Right lobe of liver (tissue), 6 donors: ENCODE measurements at regions not wholly inside any gene's neighbourhood (a gene's known extent, or its start where the extent isn't known, plus 50 kb on each side); places are given as distances from the start of the nearest gene placed in this dataset.
"Not testable (repeated sequence)": the region's sequence is repeated elsewhere in the genome, so short reads cannot be mapped to it uniquely, and the experiment has no call there.

Experiments used
- ATAC-seq, 4 donors: fragments of 200-7000 bp; cut with Tn5 transposase; one replicate each; pipeline ENCODE4 v1.9.1; 2020; ENCODE audit warnings: mild to moderate bottlenecking in 4 of 4, moderate library complexity in 4 of 4
- DNase-seq, 3 donors: peaks; one replicate each; pipeline ENCODE4 v3.0.0-alpha.2; 2020
- H3K27ac ChIP-seq, 3 donors: fragments of 200-600 bp; one replicate each; pipeline ENCODE4 v1.8.0; 2022
- H3K27me3 ChIP-seq, 2 donors: fragments of 200-600 bp; one replicate each; pipeline ENCODE4 v1.8.0; 2022
- H3K36me3 ChIP-seq, 4 donors: fragments of 200-600 bp; sonication (generic) in 1 of 4; one replicate each; pipeline versions ENCODE4 v1.5.1 to v1.8.0; 2017 to 2022; ENCODE audit warnings: control low read depth in 1 of 4
- H3K4me1 ChIP-seq, 4 donors: fragments of 200-600 bp; sonication (generic) in 1 of 4; one replicate each; pipeline versions ENCODE4 v1.5.1 to v1.8.0; 2017 to 2022; ENCODE audit warnings: control low read depth in 1 of 4
- H3K4me3 ChIP-seq, 3 donors: fragments of 200-600 bp; one replicate each; pipeline ENCODE4 v1.8.0; 2022
- H3K9me3 ChIP-seq, 4 donors: fragments of 200-600 bp; sonication (generic) in 1 of 4; one replicate each; pipeline versions ENCODE4 v1.5.1 to v1.8.0; 2017 to 2022; ENCODE audit warnings: control low read depth in 1 of 4
- POLR2A ChIP-seq: fragments of 450-650 bp; IDR thresholded peaks from one replicate; pipeline ENCODE4 v1.6.1; 2017; ENCODE audit warnings: antibody characterized with exemption, mild to moderate bottlenecking
- WGBS: methylation state at CpG from one replicate; pipeline ENCODE4 v1.1.6; 2018; ENCODE audit warnings: low coverage, low lambda C conversion rate; ENCODE audit not compliant: insufficient coverage; ENCODE audit errors: missing lambda C conversion rate; 5-methylcytosine and 5-hydroxymethylcytosine counted together
- intact Hi-C, 2 donors: fragments of 100-400 bp; cut with DNase I; formaldehyde crosslinking; loops; one replicate each; pipeline versions ENCODE4 v1.11.2 to v1.14.1; 2022
- TF ChIP-seq, protein P1 (sequence below), 4 donors: fragments of 200-600 bp in 3 of 4; fragments of 450-650 bp in 1 of 4; IDR thresholded peaks; one replicate each; pipeline versions ENCODE4 v1.5.1 to v1.8.0; 2016 to 2022; ENCODE audit warnings: antibody characterized with exemption in 4 of 4, mild to moderate bottlenecking in 2 of 4
- donor health status: DM: no; HTN: yes; CAD: no.
- donor health status: DM: no; HTN: no; CAD: no.
- donor health status: DM: no; HTN: no; CAD: no.
- donor health status: DM: no; HTN: yes; CAD: no.
- donor health status: DM: no; HTN: yes; CAD: no.

DNA sequence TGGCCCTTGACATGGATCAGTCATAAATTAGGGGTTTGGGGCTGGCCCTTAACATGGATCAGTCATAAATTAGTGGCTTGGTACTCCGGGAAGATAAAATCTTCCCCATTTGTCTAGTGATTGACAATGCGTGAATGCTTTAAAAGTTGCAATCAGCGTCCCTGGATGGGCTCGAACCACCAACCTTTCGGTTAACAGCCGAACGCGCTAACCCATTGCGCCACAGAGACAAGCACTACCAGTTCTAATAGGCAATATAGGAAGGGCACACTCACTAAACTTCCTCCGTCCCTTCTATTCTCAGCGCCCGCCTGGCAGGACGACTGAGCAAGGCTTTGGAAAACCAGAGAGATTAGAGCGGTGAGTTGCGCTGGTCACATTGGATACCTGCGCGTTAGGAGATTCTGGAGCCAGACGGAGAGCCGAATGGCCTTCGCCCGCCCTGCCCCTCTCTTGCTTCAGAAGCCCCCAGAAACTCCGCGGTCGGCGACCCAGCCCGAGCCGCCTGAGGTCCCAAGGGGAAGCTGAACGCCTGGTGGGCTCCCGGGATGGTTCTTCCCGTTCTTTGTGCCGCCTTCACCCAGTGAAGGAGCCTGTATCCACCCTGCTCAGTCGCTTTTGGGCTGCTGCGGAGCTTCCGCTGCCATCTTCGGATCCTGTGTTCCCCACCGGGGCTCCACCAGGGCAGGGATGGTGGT lies 235.9 kb downstream of the FAM72C start:
- no peaks in the 10 kb centered on the region for H3K27me3 ChIP-seq
- WGBS, result 4% methylated on average over 27 of the region's 36 CpGs
- H3K4me1 ChIP-seq, result peaks cover 0 to 16% (median 0%) of the 10 kb centered on the region in 4 donors
- H3K27ac ChIP-seq, result peak overlapping the region; percentile 57 to 92 (median 90)
- ATAC-seq, result peak; percentile 71 to 76 (median 74)
- H3K36me3 ChIP-seq, result no peaks in the 10 kb centered on the region
- intact Hi-C loops, result no loop called here
- H3K4me3 ChIP-seq, result peak overlapping the region; percentile 20 to 61 (median 51)
- DNase-seq, result peak; percentile 28 to 73 (median 67)
- H3K9me3 ChIP-seq, result no peaks in the 10 kb centered on the region
- peak; percentile 72 for TF ChIP-seq POLR2A
- TF ChIP-seq, protein P1, sequence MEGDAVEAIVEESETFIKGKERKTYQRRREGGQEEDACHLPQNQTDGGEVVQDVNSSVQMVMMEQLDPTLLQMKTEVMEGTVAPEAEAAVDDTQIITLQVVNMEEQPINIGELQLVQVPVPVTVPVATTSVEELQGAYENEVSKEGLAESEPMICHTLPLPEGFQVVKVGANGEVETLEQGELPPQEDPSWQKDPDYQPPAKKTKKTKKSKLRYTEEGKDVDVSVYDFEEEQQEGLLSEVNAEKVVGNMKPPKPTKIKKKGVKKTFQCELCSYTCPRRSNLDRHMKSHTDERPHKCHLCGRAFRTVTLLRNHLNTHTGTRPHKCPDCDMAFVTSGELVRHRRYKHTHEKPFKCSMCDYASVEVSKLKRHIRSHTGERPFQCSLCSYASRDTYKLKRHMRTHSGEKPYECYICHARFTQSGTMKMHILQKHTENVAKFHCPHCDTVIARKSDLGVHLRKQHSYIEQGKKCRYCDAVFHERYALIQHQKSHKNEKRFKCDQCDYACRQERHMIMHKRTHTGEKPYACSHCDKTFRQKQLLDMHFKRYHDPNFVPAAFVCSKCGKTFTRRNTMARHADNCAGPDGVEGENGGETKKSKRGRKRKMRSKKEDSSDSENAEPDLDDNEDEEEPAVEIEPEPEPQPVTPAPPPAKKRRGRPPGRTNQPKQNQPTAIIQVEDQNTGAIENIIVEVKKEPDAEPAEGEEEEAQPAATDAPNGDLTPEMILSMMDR (IDR thresholded peaks at IDR 0.05), result no peak

DNA sequence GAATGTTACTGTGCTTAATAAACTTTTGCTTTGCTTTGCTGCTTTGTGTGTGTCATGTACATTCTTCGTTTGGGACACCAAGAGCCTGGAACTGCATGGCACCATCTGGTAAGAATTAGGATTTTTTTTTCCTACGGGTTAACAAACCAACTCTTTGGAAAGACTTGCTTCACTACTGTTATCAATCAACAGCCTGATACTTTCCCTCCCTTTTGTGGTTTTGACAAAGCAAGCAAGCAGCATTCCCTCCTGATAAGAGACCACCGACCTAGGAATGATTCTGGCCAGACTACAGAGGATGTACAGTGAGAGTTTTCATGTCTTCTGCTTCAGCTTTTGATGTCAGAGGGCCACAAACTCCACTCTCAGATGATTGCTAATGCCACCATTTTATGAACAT lies 237.5 kb downstream of the FAM72C start:
- intact Hi-C loops, DNase-seq, H3K4me3 ChIP-seq, H3K36me3 ChIP-seq, ATAC-seq, H3K27ac ChIP-seq, H3K27me3 ChIP-seq, H3K9me3 ChIP-seq: not testable (repeated sequence)
- 28% methylated on average over 3 of the region's 3 CpGs for WGBS
- H3K4me1 ChIP-seq, result peaks cover 0 to 15% (median 0%) of the 10 kb centered on the region in 4 donors

DNA sequence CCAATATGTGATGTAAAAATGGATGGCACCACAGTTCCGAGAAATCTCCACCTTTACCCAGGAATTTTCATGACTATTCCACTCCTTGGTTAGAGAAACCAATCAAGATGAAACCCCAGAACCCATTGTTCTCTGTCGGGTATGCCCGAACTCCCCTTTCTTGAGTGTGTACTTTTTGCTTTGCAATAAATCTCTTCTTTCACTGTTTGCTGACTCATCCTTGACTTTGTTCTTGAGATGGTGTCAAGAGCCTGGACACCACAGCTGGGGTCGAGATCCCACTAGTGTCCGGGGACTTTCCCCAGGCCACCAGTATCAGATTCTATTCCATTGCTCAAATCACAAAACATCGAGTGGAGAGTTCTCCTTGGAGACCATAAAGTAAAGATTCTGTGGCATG lies 240.9 kb downstream of the FAM72C start:
- H3K9me3 ChIP-seq, H3K27me3 ChIP-seq, DNase-seq, H3K36me3 ChIP-seq, intact Hi-C loops, H3K4me1 ChIP-seq, ATAC-seq: not testable (repeated sequence)
- peak overlapping the region in 2 of 3 donors; percentile 34 to 44 for H3K4me3 ChIP-seq
- H3K27ac ChIP-seq, result peak overlapping the region in 1 of 3 donors; percentile 59
- 54% methylated on average over 6 of the region's 6 CpGs for WGBS

DNA sequence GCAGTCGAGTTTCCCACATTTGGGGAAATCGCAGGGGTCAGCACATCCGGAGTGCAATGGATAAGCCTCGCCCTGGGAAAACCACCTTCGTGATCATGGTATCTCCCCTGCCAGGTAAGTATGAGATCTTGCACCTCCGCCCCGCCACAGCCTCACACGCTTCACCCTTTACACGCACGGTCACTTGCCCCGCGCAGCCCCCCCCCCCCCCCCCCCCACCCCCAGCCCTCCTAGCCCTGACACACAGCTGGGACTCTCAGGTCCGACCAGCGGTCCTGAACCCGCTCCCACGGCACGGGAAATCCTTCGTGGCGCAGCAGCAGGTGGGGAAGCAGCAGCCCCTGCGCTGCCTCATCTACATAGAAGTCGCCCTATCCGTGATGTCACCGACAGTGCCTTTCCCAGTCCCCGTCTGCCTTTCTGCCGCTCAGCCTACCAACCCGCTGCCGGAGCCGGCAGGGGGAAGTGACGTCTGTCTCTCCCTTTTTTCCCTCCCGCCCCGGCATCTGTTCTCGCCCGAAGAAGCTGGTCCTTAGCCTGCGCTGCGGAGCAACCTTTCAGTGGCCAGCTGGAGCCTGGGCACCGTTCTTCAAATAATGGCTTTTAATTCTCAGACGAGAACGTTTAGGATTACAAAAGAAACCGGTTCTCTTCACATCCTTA lies 242.2 kb downstream of the FAM72C start:
- intact Hi-C loops, H3K9me3 ChIP-seq, H3K36me3 ChIP-seq, H3K4me3 ChIP-seq, H3K27me3 ChIP-seq, H3K4me1 ChIP-seq: not testable (repeated sequence)
- peak; percentile 87 to 95 (median 88) for ATAC-seq
- DNase-seq, result peak; percentile 22 to 59 (median 55)
- 1% methylated on average over 10 of the region's 39 CpGs for WGBS
- H3K27ac ChIP-seq, result peak overlapping the region in 1 of 3 donors; percentile 57

- H3K36me3 ChIP-seq, H3K9me3 ChIP-seq: not testable (repeated sequence)
- WGBS, result 17% methylated on average over 3 of the region's 31 CpGs
Measured at GRCh38 chr1:143728802-143729448, 242.9 kb downstream of the FAM72C start.

DNA sequence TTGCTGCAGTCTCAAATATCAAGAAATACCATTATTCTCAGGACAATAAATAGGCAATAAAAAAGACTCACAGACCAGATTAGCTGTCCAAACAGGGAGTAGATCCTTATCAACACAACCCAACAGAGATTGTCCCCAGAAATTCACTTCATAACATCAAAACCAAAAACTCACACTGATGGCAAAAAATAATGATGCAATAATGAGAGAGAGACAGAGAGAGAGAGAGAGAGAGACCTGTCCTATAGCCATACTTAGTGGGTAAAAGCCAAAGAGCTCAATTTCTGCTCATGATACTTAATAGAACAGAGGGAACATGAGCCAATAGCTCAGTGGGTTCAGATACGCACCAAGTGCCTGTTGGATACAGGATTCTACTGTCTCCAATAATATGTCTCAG lies 244.5 kb downstream of the FAM72C start:
- H3K4me3 ChIP-seq, result no peak overlapping the region
- WGBS, result 100% methylated on average over 1 of the region's 1 CpG
- no peak for DNase-seq
- H3K4me1 ChIP-seq, result peaks cover 0 to 6% (median 0%) of the 10 kb centered on the region in 4 donors
- intact Hi-C loops, result no loop called here
- no peak overlapping the region for H3K27ac ChIP-seq
- no peak for ATAC-seq
- H3K36me3 ChIP-seq, result no peaks in the 10 kb centered on the region
- no peaks in the 10 kb centered on the region for H3K27me3 ChIP-seq
- no peaks in the 10 kb centered on the region for H3K9me3 ChIP-seq
- no peak for TF ChIP-seq POLR2A
- TF ChIP-seq, protein P1 (IDR thresholded peaks at IDR 0.05), result no peak

More at GRCh38 chr1:143728802-143729448, 242.9 kb downstream of the FAM72C start:
- DNase-seq, H3K4me3 ChIP-seq, intact Hi-C loops, H3K27ac ChIP-seq, H3K27me3 ChIP-seq, H3K4me1 ChIP-seq: not testable (repeated sequence)
- ATAC-seq, result peak; percentile 85 to 93 (median 88)
